ENCODE measurements at regions not wholly inside any gene's neighbourhood (a gene's known extent, or its start where the extent isn't known, plus 50 kb on each side); places are given as distances from the start of the nearest gene placed in this dataset.

- H3K36me3 ChIP-seq, result no peaks in the 10 kb centered on the region
- no peaks in the 10 kb centered on the region for H3K4me1 ChIP-seq
- H3K27ac ChIP-seq, result no peak overlapping the region
- TF ChIP-seq CTCF (IDR thresholded peaks at IDR 0.05), result no peak
- ATAC-seq (no peak), DNase-seq (no peak)
- intact Hi-C loops (cut with DNase I), result no loop called here
- no peaks in the 10 kb centered on the region for H3K9me3 ChIP-seq
- H3K27me3 ChIP-seq, result no peaks in the 10 kb centered on the region
- no peak overlapping the region for H3K4me3 ChIP-seq
Measured at GRCh38 chr5:88384886-88385285, 116.2 kb upstream of the TMEM161B start.

- Histone ChIP-seq H3K4me3 (no peak overlapping the region), H3K27me3 (no peaks in the 10 kb centered on the region), H3K36me3 (no peaks in the 10 kb centered on the region), H3K4me1 (no peaks in the 10 kb centered on the region), H3K27ac (no peak overlapping the region), H3K9me3 (no peaks in the 10 kb centered on the region)
- no peak for DNase-seq
- no peak for TF ChIP-seq CTCF (IDR thresholded peaks at IDR 0.05)
- no peak for ATAC-seq
- intact Hi-C loops (cut with DNase I), result no loop called here
Measured at GRCh38 chr5:88380332-88380731, 111.7 kb upstream of the TMEM161B start.

GRCh38 chr5:88377705-88378656 is 109.3 kb upstream of the TMEM161B start:
- Histone ChIP-seq H3K27me3 (no peaks in the 10 kb centered on the region), H3K4me3 (no peak overlapping the region), H3K27ac (no peak overlapping the region), H3K4me1 (no peaks in the 10 kb centered on the region), H3K36me3 (no peaks in the 10 kb centered on the region), H3K9me3 (no peaks in the 10 kb centered on the region)
- ATAC-seq, result no peak
- TF ChIP-seq CTCF (IDR thresholded peaks at IDR 0.05), result no peak
- intact Hi-C loops (cut with DNase I), result no loop called here
- no peak for DNase-seq

- Histone ChIP-seq H3K36me3 (no peaks in the 10 kb centered on the region), H3K4me3 (no peak overlapping the region), H3K27me3 (no peaks in the 10 kb centered on the region), H3K27ac (no peak overlapping the region), H3K4me1 (no peaks in the 10 kb centered on the region), H3K9me3 (no peaks in the 10 kb centered on the region)
- ATAC-seq, result no peak
- DNase-seq, result no peak
- intact Hi-C loops (cut with DNase I), result no loop called here
- TF ChIP-seq CTCF (IDR thresholded peaks at IDR 0.05), result no peak
Measured at GRCh38 chr5:88377240-88377639, 108.6 kb upstream of the TMEM161B start.

GRCh38 chr5:88376728-88377127 is 108.1 kb upstream of the TMEM161B start:
- Histone ChIP-seq H3K27me3 (no peaks in the 10 kb centered on the region), H3K4me3 (no peak overlapping the region), H3K9me3 (no peaks in the 10 kb centered on the region), H3K27ac (no peak overlapping the region), H3K4me1 (no peaks in the 10 kb centered on the region), H3K36me3 (no peaks in the 10 kb centered on the region)
- intact Hi-C loops (cut with DNase I), result no loop called here
- DNase-seq (no peak), ATAC-seq (no peak)
- TF ChIP-seq CTCF (IDR thresholded peaks at IDR 0.05), result no peak
